Upper lobe of right lung (tissue), 1 donor: ENCODE measurements at regions not wholly inside any gene's neighbourhood (a gene's known extent, or its start where the extent isn't known, plus 50 kb on each side); places are given as distances from the start of the nearest gene placed in this dataset.

Source experiments
- ATAC-seq: fragments of 200-7000 bp; cut with Tn5 transposase; one replicate; pipeline ENCODE4 v1.9.1; 2020; ENCODE audit warnings: mild to moderate bottlenecking, moderate library complexity
- DNase-seq: peaks from one replicate; pipeline ENCODE4 v3.0.0-alpha.2; 2020
- H3K27ac ChIP-seq: fragments of 200-600 bp; one replicate; pipeline ENCODE4 v1.8.0; 2022
- H3K27me3 ChIP-seq: fragments of 200-600 bp; one replicate; pipeline ENCODE4 v1.8.0; 2022; ENCODE audit warnings: mild to moderate bottlenecking
- H3K36me3 ChIP-seq: fragments of 200-600 bp; one replicate; pipeline ENCODE4 v1.8.0; 2022
- H3K4me1 ChIP-seq: fragments of 200-600 bp; one replicate; pipeline ENCODE4 v1.8.0; 2022
- H3K4me3 ChIP-seq: fragments of 200-600 bp; one replicate; pipeline ENCODE4 v1.8.0; 2022; ENCODE audit warnings: mild to moderate bottlenecking
- H3K9me3 ChIP-seq: fragments of 200-600 bp; one replicate; pipeline ENCODE4 v1.8.0; 2022
- CTCF ChIP-seq: fragments of 200-600 bp; IDR thresholded peaks from one replicate; pipeline ENCODE4 v1.8.0; 2022; ENCODE audit warnings: antibody characterized with exemption
- intact Hi-C: fragments of 100-400 bp; cut with DNase I; formaldehyde crosslinking; loops from one replicate; pipeline ENCODE4 v1.11.0; 2022
- donor health status: DM: no; HTN: yes; CAD: no; lungs with severe emphysema.

DNA sequence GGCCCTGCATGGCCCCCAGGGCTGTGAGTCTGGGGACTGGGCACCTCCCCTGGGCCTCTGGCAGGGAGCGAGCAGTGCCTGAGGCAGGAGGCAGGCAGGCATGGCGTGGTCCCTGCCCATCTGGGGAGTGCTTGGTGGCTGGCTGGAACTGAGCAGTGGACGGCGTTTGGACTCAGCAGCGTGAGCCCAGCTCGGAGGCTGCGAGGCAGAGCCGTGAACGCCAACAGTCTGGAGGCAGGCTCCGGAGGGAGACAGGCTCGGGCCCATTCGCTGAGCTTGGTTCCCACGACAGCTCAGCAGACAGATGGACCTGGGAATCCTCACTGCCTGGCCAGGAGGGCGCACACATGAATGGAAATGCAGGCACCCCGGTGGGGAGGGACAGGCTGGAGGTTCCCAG is 160.7 kb upstream of the POU3F1 start:
- DNase-seq, result no peak
- intact Hi-C loops, result no loop called here

GRCh38 chr1:38204698-38205097 is 158.1 kb upstream of the POU3F1 start:
- DNase-seq (no peak), ATAC-seq (no peak)
- TF ChIP-seq CTCF, result no peak
- no peaks in the 10 kb centered on the region for H3K4me1 ChIP-seq
- H3K27me3 ChIP-seq, result no peaks in the 10 kb centered on the region
- H3K9me3 ChIP-seq, result no peaks in the 10 kb centered on the region
- no peak overlapping the region for H3K4me3 ChIP-seq
- no peaks in the 10 kb centered on the region for H3K36me3 ChIP-seq
- H3K27ac ChIP-seq, result no peak overlapping the region
- intact Hi-C loops, result no loop called here

More for the DNA sequence above, 160.7 kb upstream of the POU3F1 start:
- no peaks in the 10 kb centered on the region for H3K9me3 ChIP-seq
- H3K36me3 ChIP-seq, result no peaks in the 10 kb centered on the region
- no peaks in the 10 kb centered on the region for H3K4me1 ChIP-seq
- no peak overlapping the region for H3K4me3 ChIP-seq
- TF ChIP-seq CTCF, result no peak
- no peak overlapping the region for H3K27ac ChIP-seq
- ATAC-seq, result no peak
- no peaks in the 10 kb centered on the region for H3K27me3 ChIP-seq

GRCh38 chr1:38203441-38203840 is 156.8 kb upstream of the POU3F1 start:
- Histone ChIP-seq H3K4me1 (no peaks in the 10 kb centered on the region), H3K27me3 (no peaks in the 10 kb centered on the region), H3K9me3 (no peaks in the 10 kb centered on the region), H3K4me3 (no peak overlapping the region), H3K27ac (no peak overlapping the region), H3K36me3 (no peaks in the 10 kb centered on the region)
- intact Hi-C loops, result no loop called here
- no peak for TF ChIP-seq CTCF
- DNase-seq (no peak), ATAC-seq (no peak)

- intact Hi-C loops, result no loop called here
- no peak overlapping the region for H3K27ac ChIP-seq
- no peaks in the 10 kb centered on the region for H3K4me1 ChIP-seq
- ATAC-seq (no peak), DNase-seq (no peak)
- no peaks in the 10 kb centered on the region for H3K36me3 ChIP-seq
- no peaks in the 10 kb centered on the region for H3K9me3 ChIP-seq
- H3K27me3 ChIP-seq, result no peaks in the 10 kb centered on the region
- H3K4me3 ChIP-seq, result no peak overlapping the region
- TF ChIP-seq CTCF, result no peak
These were observed 154.8 kb upstream of the POU3F1 start for GRCh38 chr1:38201431-38201830.

DNA sequence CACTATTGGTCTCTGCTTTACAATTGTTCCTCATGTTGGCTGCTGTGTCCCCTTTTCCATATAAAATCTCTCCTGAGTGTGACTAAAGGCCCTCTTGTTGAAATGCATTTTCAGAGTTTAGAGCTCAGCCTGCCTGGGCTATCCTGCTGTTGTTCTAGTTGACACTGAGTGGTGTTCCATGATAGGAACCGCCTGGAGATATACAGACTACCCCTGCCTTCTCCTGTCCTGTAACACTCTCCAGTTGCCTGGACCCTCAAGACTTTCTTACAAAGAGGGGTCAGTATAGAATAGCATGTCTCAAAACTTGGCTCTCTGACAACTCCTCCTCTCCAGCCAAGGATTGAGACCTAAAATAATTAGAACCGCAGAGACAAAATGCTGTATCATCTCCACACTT is 152.0 kb upstream of the POU3F1 start:
- H3K9me3 ChIP-seq, result no peaks in the 10 kb centered on the region
- H3K4me3 ChIP-seq, result no peak overlapping the region
- no peak for TF ChIP-seq CTCF
- intact Hi-C loops, result no loop called here
- H3K4me1 ChIP-seq, result no peaks in the 10 kb centered on the region
- no peaks in the 10 kb centered on the region for H3K27me3 ChIP-seq
- no peak overlapping the region for H3K27ac ChIP-seq
- no peaks in the 10 kb centered on the region for H3K36me3 ChIP-seq
- DNase-seq, result no peak
- ATAC-seq, result no peak

GRCh38 chr1:38198099-38198498 is 151.5 kb upstream of the POU3F1 start:
- no peak for TF ChIP-seq CTCF
- DNase-seq, result no peak
- H3K4me3 ChIP-seq, result no peak overlapping the region
- ATAC-seq, result no peak
- intact Hi-C loops, result no loop called here
- no peaks in the 10 kb centered on the region for H3K27me3 ChIP-seq
- H3K9me3 ChIP-seq, result no peaks in the 10 kb centered on the region
- H3K4me1 ChIP-seq, result no peaks in the 10 kb centered on the region
- no peaks in the 10 kb centered on the region for H3K36me3 ChIP-seq
- no peak overlapping the region for H3K27ac ChIP-seq
